Urothelium cell line (cell line): ENCODE measurements at regions not wholly inside any gene's neighbourhood (a gene's known extent, or its start where the extent isn't known, plus 50 kb on each side); places are given as distances from the start of the nearest gene placed in this dataset.
"Not testable (repeated sequence)": the region's sequence is repeated elsewhere in the genome, so short reads cannot be mapped to it uniquely, and the experiment has no call there.

Experiments
- DNase-seq: peaks from one replicate; pipeline ENCODE4 v3.0.0; 2011; ENCODE audit warnings: low spot score, mixed read lengths
- FAIRE-seq: peaks from 2 replicates; lab custom pipeline; 2011; peaks lifted over from hg19 to GRCh38; lab: Jason Lieb, UNC

GRCh38 chr3:191148131-191148530, 50.9 kb upstream of the OSTN start:
- no peak for FAIRE-seq

GRCh38 chr3:191143224-191143623, 55.8 kb upstream of the OSTN start:
- peak; percentile 3 for DNase-seq
- FAIRE-seq, result no peak

More at GRCh38 chr3:191148131-191148530, 50.9 kb upstream of the OSTN start:
- DNase-seq, result no peak

- peak; percentile 39 for DNase-seq
- no peak for FAIRE-seq
Measured at GRCh38 chr3:191141728-191142127, 57.3 kb upstream of the OSTN start.

- DNase-seq (no peak), FAIRE-seq (no peak)
Measured at GRCh38 chr3:191139736-191140135, 59.3 kb upstream of the OSTN start.

- DNase-seq (no peak), FAIRE-seq (no peak)
Measured at GRCh38 chr3:191138937-191139336, 60.1 kb upstream of the OSTN start.

- FAIRE-seq (no peak), DNase-seq (no peak)
Measured at GRCh38 chr3:191137708-191138107, 61.3 kb upstream of the OSTN start.

GRCh38 chr3:191136347-191136746, 62.7 kb upstream of the OSTN start:
- peak; percentile 3 for DNase-seq
- FAIRE-seq, result no peak

GRCh38 chr3:191135175-191135574, 63.9 kb upstream of the OSTN start:
- FAIRE-seq, result no peak
- no peak for DNase-seq

- DNase-seq, result no peak
Measured at GRCh38 chr3:191133359-191133758, 65.7 kb upstream of the OSTN start.

GRCh38 chr3:191131305-191131704, 67.7 kb upstream of the OSTN start:
- DNase-seq (no peak), FAIRE-seq (no peak)

More at GRCh38 chr3:191133359-191133758, 65.7 kb upstream of the OSTN start:
- FAIRE-seq, result no peak

- not testable (repeated sequence) for FAIRE-seq, DNase-seq
Measured at GRCh38 chr3:191124891-191125290, 74.2 kb upstream of the OSTN start.

- DNase-seq, result peak; percentile 3
- FAIRE-seq, result no peak
Measured at GRCh38 chr3:191123946-191124345, 75.1 kb upstream of the OSTN start.

GRCh38 chr3:191123231-191123630, 75.8 kb upstream of the OSTN start:
- no peak for FAIRE-seq
- no peak for DNase-seq

- no peak for FAIRE-seq
- DNase-seq, result no peak
Measured at GRCh38 chr3:191120447-191121298, 78.4 kb upstream of the OSTN start.

- no peak for FAIRE-seq
- no peak for DNase-seq
Measured at GRCh38 chr3:191119415-191120295, 79.4 kb upstream of the OSTN start.

GRCh38 chr3:191111722-191112121, 87.3 kb upstream of the OSTN start:
- DNase-seq (no peak), FAIRE-seq (no peak)

GRCh38 chr3:191105418-191105817, 93.6 kb upstream of the OSTN start:
- no peak for FAIRE-seq
- no peak for DNase-seq

- no peak for FAIRE-seq
Measured at GRCh38 chr3:191100516-191100915, 98.5 kb upstream of the OSTN start.

GRCh38 chr3:191094057-191094845, 104.8 kb upstream of the OSTN start:
- FAIRE-seq (no peak), DNase-seq (peak; percentile 4)

More at GRCh38 chr3:191100516-191100915, 98.5 kb upstream of the OSTN start:
- no peak for DNase-seq

- no peak for DNase-seq
- FAIRE-seq, result no peak
Measured at GRCh38 chr3:191087391-191087790, 111.7 kb upstream of the OSTN start.

GRCh38 chr3:191085091-191085490, 114.0 kb upstream of the OSTN start:
- DNase-seq, result no peak
- FAIRE-seq, result no peak
